Small intestine (tissue), 7 donors: ENCODE measurements at regions not wholly inside any gene's neighbourhood (a gene's known extent, or its start where the extent isn't known, plus 50 kb on each side); places are given as distances from the start of the nearest gene placed in this dataset.

ENCODE experiments used
- DNase-seq, 2 donors: peaks; one replicate each; pipeline versions ENCODE4 v3.0.0 to v3.0.0-alpha.2; 2013
- FAIRE-seq: peaks from 2 replicates; lab custom pipeline; 2012; peaks lifted over from hg19 to GRCh38; lab: Jason Lieb, UNC
- H3K27ac ChIP-seq, 3 donors: one replicate each; pipeline ENCODE4 v1.5.1; 2013; ENCODE audit warnings: low read length in 2 of 3, mild to moderate bottlenecking in 2 of 3, control low read depth in 1 of 3, inconsistent platforms in 1 of 3, low read depth in 1 of 3, moderate library complexity in 1 of 3
- H3K27me3 ChIP-seq, 3 donors: one replicate each; pipeline ENCODE4 v1.6.1; 2013; ENCODE audit warnings: low read length in 3 of 3, inconsistent platforms in 1 of 3; ENCODE audit not compliant: control insufficient read depth in 3 of 3, insufficient read depth in 3 of 3
- H3K36me3 ChIP-seq, 3 donors: one replicate each; pipeline ENCODE4 v1.6.1; 2013; ENCODE audit warnings: low read length in 3 of 3, inconsistent platforms in 1 of 3, low read depth in 1 of 3, mild to moderate bottlenecking in 1 of 3, moderate library complexity in 1 of 3; ENCODE audit not compliant: control insufficient read depth in 3 of 3, insufficient read depth in 2 of 3
- H3K4me1 ChIP-seq, 3 donors: one replicate each; pipeline ENCODE4 v1.6.1; 2013; ENCODE audit warnings: low read length in 2 of 3, inconsistent platforms in 1 of 3, low read depth in 1 of 3, mild to moderate bottlenecking in 1 of 3, moderate library complexity in 1 of 3; ENCODE audit not compliant: control insufficient read depth in 3 of 3, insufficient read depth in 2 of 3
- H3K4me3 ChIP-seq, 3 donors: one replicate each; pipeline ENCODE4 v1.5.1; 2013; ENCODE audit warnings: low read length in 3 of 3, control low read depth in 1 of 3, inconsistent platforms in 1 of 3, low read depth in 1 of 3, mild to moderate bottlenecking in 1 of 3, moderate library complexity in 1 of 3
- H3K9me3 ChIP-seq, 2 donors: one replicate each; pipeline ENCODE4 v1.6.1; 2013; ENCODE audit warnings: low read depth in 1 of 2, low read length in 1 of 2; ENCODE audit not compliant: control insufficient read depth in 2 of 2, insufficient read depth in 1 of 2
- WGBS, 3 donors: extraction: QIAGEN DNeasy Blood & Tissue Kit; methylation state at CpG; one replicate each; pipeline ENCODE4 v1.1.7; 2013; 5-methylcytosine and 5-hydroxymethylcytosine counted together
- donor health status: healthy with polysubstance abuse.
- donor health status: control.
- donor health status: control.
- donor health status: Bipolar disorder and iron deficiency.
- donor health status: healthy.

- no peaks in the 10 kb centered on the region for H3K36me3 ChIP-seq
- FAIRE-seq (no peak), DNase-seq (no peak)
- H3K9me3 ChIP-seq, result no peaks in the 10 kb centered on the region
- no peak overlapping the region for H3K27ac ChIP-seq
- no peak overlapping the region for H3K4me3 ChIP-seq
- H3K27me3 ChIP-seq, result no peaks in the 10 kb centered on the region
- H3K4me1 ChIP-seq, result no peaks in the 10 kb centered on the region
- 48 to 67% (median 55%) methylated on average over 5 of the region's 5 CpGs for WGBS, 3 donors
Observed at GRCh38 chr4:155474758-155475157, 98.0 kb upstream of the MAP9 start.

- Histone ChIP-seq H3K27ac (no peak overlapping the region), H3K4me1 (no peaks in the 10 kb centered on the region), H3K36me3 (no peaks in the 10 kb centered on the region), H3K27me3 (no peaks in the 10 kb centered on the region), H3K4me3 (no peak overlapping the region), H3K9me3 (no peaks in the 10 kb centered on the region)
- FAIRE-seq (no peak), DNase-seq (no peak)
- WGBS, 3 donors, result 33 to 53% (median 42%) methylated on average over 3 of the region's 3 CpGs
Observed at GRCh38 chr4:155473420-155474095, 96.8 kb upstream of the MAP9 start.

- no peaks in the 10 kb centered on the region for H3K9me3 ChIP-seq
- no peak for FAIRE-seq
- no peaks in the 10 kb centered on the region for H3K4me1 ChIP-seq
- WGBS, 3 donors, result 69 to 88% (median 77%) methylated on average over 1 of the region's 1 CpG
- H3K36me3 ChIP-seq, result no peaks in the 10 kb centered on the region
- DNase-seq, result no peak
- no peaks in the 10 kb centered on the region for H3K27me3 ChIP-seq
- H3K27ac ChIP-seq, result no peak overlapping the region
- H3K4me3 ChIP-seq, result no peak overlapping the region
Observed at GRCh38 chr4:155468282-155468681, 91.5 kb upstream of the MAP9 start.

- H3K27ac ChIP-seq, result no peak overlapping the region
- H3K4me1 ChIP-seq, result no peaks in the 10 kb centered on the region
- 90 to 94% (median 92%) methylated on average over 2 of the region's 2 CpGs for WGBS, 3 donors
- H3K9me3 ChIP-seq, result no peaks in the 10 kb centered on the region
- FAIRE-seq, result no peak
- no peak for DNase-seq
- H3K4me3 ChIP-seq, result no peak overlapping the region
- no peaks in the 10 kb centered on the region for H3K27me3 ChIP-seq
- H3K36me3 ChIP-seq, result no peaks in the 10 kb centered on the region
Observed at GRCh38 chr4:155450676-155451075, 73.9 kb upstream of the MAP9 start.

- no peaks in the 10 kb centered on the region for H3K9me3 ChIP-seq
- no peaks in the 10 kb centered on the region for H3K4me1 ChIP-seq
- no peak overlapping the region for H3K4me3 ChIP-seq
- H3K27ac ChIP-seq, result no peak overlapping the region
- WGBS, 3 donors, result 13 to 64% (median 44%) methylated on average over 1 of the region's 1 CpG
- FAIRE-seq, result no peak
- H3K27me3 ChIP-seq, result peaks cover 0 to 6% (median 0%) of the 10 kb centered on the region in 3 donors
- DNase-seq, result no peak
- H3K36me3 ChIP-seq, result no peaks in the 10 kb centered on the region
Observed at GRCh38 chr4:155445306-155445705, 68.5 kb upstream of the MAP9 start.

- H3K4me1 ChIP-seq, result no peaks in the 10 kb centered on the region
- 76 to 90% (median 77%) methylated on average over 5 of the region's 5 CpGs for WGBS, 3 donors
- no peak overlapping the region for H3K4me3 ChIP-seq
- no peaks in the 10 kb centered on the region for H3K36me3 ChIP-seq
- H3K27me3 ChIP-seq, result peaks cover 0 to 6% (median 0%) of the 10 kb centered on the region in 3 donors
- DNase-seq (no peak), FAIRE-seq (no peak)
- H3K9me3 ChIP-seq, result no peaks in the 10 kb centered on the region
- no peak overlapping the region for H3K27ac ChIP-seq
Observed at GRCh38 chr4:155444721-155445120, 68.0 kb upstream of the MAP9 start.

GRCh38 chr4:155442267-155443105 lies 65.7 kb upstream of the MAP9 start:
- Histone ChIP-seq H3K36me3 (no peaks in the 10 kb centered on the region), H3K27ac (no peak overlapping the region), H3K4me1 (no peaks in the 10 kb centered on the region), H3K4me3 (no peak overlapping the region), H3K27me3 (peaks cover 0 to 6% (median 0%) of the 10 kb centered on the region in 3 donors), H3K9me3 (no peaks in the 10 kb centered on the region)
- FAIRE-seq, result no peak
- WGBS, 3 donors, result 54 to 56% (median 55%) methylated on average over 10 of the region's 10 CpGs
- DNase-seq, result peak; percentile 62 to 74

GRCh38 chr4:155441475-155441874 lies 64.7 kb upstream of the MAP9 start:
- FAIRE-seq (no peak), DNase-seq (no peak)
- Histone ChIP-seq H3K4me3 (no peak overlapping the region), H3K9me3 (no peaks in the 10 kb centered on the region), H3K36me3 (no peaks in the 10 kb centered on the region), H3K4me1 (no peaks in the 10 kb centered on the region), H3K27ac (no peak overlapping the region), H3K27me3 (peaks cover 0 to 6% (median 0%) of the 10 kb centered on the region in 3 donors)
- WGBS, 3 donors, result 50 to 72% (median 70%) methylated on average over 1 of the region's 1 CpG
